ENCODE measurements at regions not wholly inside any gene's neighbourhood (a gene's known extent, or its start where the extent isn't known, plus 50 kb on each side); places are given as distances from the start of the nearest gene placed in this dataset.

- Histone ChIP-seq H3K4me1 (ENCODE audit: insufficient read depth, low read length) (peaks cover 8% of the 10 kb centered on the region), H3K9me3 (ENCODE audit: low read length) (no peaks in the 10 kb centered on the region), H3K36me3 (ENCODE audit: insufficient read depth, low read length) (no peaks in the 10 kb centered on the region), H3K4me3 (ENCODE audit: low read length) (no peak overlapping the region), H2AFZ (ENCODE audit: low read depth, low read length) (no peak overlapping the region), H3K27me3 (ENCODE audit: insufficient read depth, low read length) (no peaks in the 10 kb centered on the region)
Measured at GRCh38 chr2:126510960-126511359, 145.0 kb upstream of the GYPC start.

GRCh38 chr2:126512026-126512425, 143.9 kb upstream of the GYPC start:
- Histone ChIP-seq H3K4me1 (ENCODE audit: insufficient read depth, low read length) (peaks cover 5% of the 10 kb centered on the region), H3K9me3 (ENCODE audit: low read length) (no peaks in the 10 kb centered on the region), H3K27me3 (ENCODE audit: insufficient read depth, low read length) (no peaks in the 10 kb centered on the region), H2AFZ (ENCODE audit: low read depth, low read length) (no peak overlapping the region), H3K4me3 (ENCODE audit: low read length) (no peak overlapping the region), H3K36me3 (ENCODE audit: insufficient read depth, low read length) (no peaks in the 10 kb centered on the region)

GRCh38 chr2:126513033-126513432, 142.9 kb upstream of the GYPC start:
- no peak overlapping the region for H3K4me3 ChIP-seq (ENCODE audit: low read length)
- H3K9me3 ChIP-seq (ENCODE audit: low read length), result no peaks in the 10 kb centered on the region
- no peaks in the 10 kb centered on the region for H3K4me1 ChIP-seq (ENCODE audit: insufficient read depth, low read length)
- no peaks in the 10 kb centered on the region for H3K27me3 ChIP-seq (ENCODE audit: insufficient read depth, low read length)
- no peak overlapping the region for H2AFZ ChIP-seq (ENCODE audit: low read depth, low read length)
- H3K36me3 ChIP-seq (ENCODE audit: insufficient read depth, low read length), result no peaks in the 10 kb centered on the region

GRCh38 chr2:126515471-126515870, 140.5 kb upstream of the GYPC start:
- no peaks in the 10 kb centered on the region for H3K27me3 ChIP-seq (ENCODE audit: insufficient read depth, low read length)
- no peaks in the 10 kb centered on the region for H3K4me1 ChIP-seq (ENCODE audit: insufficient read depth, low read length)
- H3K36me3 ChIP-seq (ENCODE audit: insufficient read depth, low read length), result no peaks in the 10 kb centered on the region
- no peak overlapping the region for H3K4me3 ChIP-seq (ENCODE audit: low read length)
- no peak overlapping the region for H2AFZ ChIP-seq (ENCODE audit: low read depth, low read length)
- H3K9me3 ChIP-seq (ENCODE audit: low read length), result no peaks in the 10 kb centered on the region

- H3K4me1 ChIP-seq (ENCODE audit: insufficient read depth, low read length), result no peaks in the 10 kb centered on the region
- no peaks in the 10 kb centered on the region for H3K36me3 ChIP-seq (ENCODE audit: insufficient read depth, low read length)
- no peak overlapping the region for H3K4me3 ChIP-seq (ENCODE audit: low read length)
- H3K27me3 ChIP-seq (ENCODE audit: insufficient read depth, low read length), result no peaks in the 10 kb centered on the region
- no peak overlapping the region for H2AFZ ChIP-seq (ENCODE audit: low read depth, low read length)
- no peaks in the 10 kb centered on the region for H3K9me3 ChIP-seq (ENCODE audit: low read length)
Measured at GRCh38 chr2:126518196-126518595, 137.8 kb upstream of the GYPC start.

- no peaks in the 10 kb centered on the region for H3K36me3 ChIP-seq (ENCODE audit: insufficient read depth, low read length)
- no peak overlapping the region for H3K4me3 ChIP-seq (ENCODE audit: low read length)
- no peaks in the 10 kb centered on the region for H3K4me1 ChIP-seq (ENCODE audit: insufficient read depth, low read length)
- no peaks in the 10 kb centered on the region for H3K9me3 ChIP-seq (ENCODE audit: low read length)
- no peaks in the 10 kb centered on the region for H3K27me3 ChIP-seq (ENCODE audit: insufficient read depth, low read length)
- no peak overlapping the region for H2AFZ ChIP-seq (ENCODE audit: low read depth, low read length)
Measured at GRCh38 chr2:126527836-126528490, 128.0 kb upstream of the GYPC start.

- no peak overlapping the region for H3K4me3 ChIP-seq (ENCODE audit: low read length)
- H2AFZ ChIP-seq (ENCODE audit: low read depth, low read length), result no peak overlapping the region
- H3K27me3 ChIP-seq (ENCODE audit: insufficient read depth, low read length), result no peaks in the 10 kb centered on the region
- no peaks in the 10 kb centered on the region for H3K36me3 ChIP-seq (ENCODE audit: insufficient read depth, low read length)
- H3K4me1 ChIP-seq (ENCODE audit: insufficient read depth, low read length), result no peaks in the 10 kb centered on the region
- no peaks in the 10 kb centered on the region for H3K9me3 ChIP-seq (ENCODE audit: low read length)
Measured at GRCh38 chr2:126531029-126531428, 124.9 kb upstream of the GYPC start.

GRCh38 chr2:126534478-126534877, 121.5 kb upstream of the GYPC start:
- no peak overlapping the region for H2AFZ ChIP-seq (ENCODE audit: low read depth, low read length)
- H3K36me3 ChIP-seq (ENCODE audit: insufficient read depth, low read length), result no peaks in the 10 kb centered on the region
- H3K27me3 ChIP-seq (ENCODE audit: insufficient read depth, low read length), result no peaks in the 10 kb centered on the region
- H3K4me3 ChIP-seq (ENCODE audit: low read length), result no peak overlapping the region
- no peaks in the 10 kb centered on the region for H3K4me1 ChIP-seq (ENCODE audit: insufficient read depth, low read length)
- no peaks in the 10 kb centered on the region for H3K9me3 ChIP-seq (ENCODE audit: low read length)

- Histone ChIP-seq H3K4me1 (ENCODE audit: insufficient read depth, low read length) (no peaks in the 10 kb centered on the region), H2AFZ (ENCODE audit: low read depth, low read length) (no peak overlapping the region), H3K9me3 (ENCODE audit: low read length) (no peaks in the 10 kb centered on the region), H3K4me3 (ENCODE audit: low read length) (no peak overlapping the region), H3K36me3 (ENCODE audit: insufficient read depth, low read length) (no peaks in the 10 kb centered on the region), H3K27me3 (ENCODE audit: insufficient read depth, low read length) (no peaks in the 10 kb centered on the region)
Measured at GRCh38 chr2:126535408-126535807, 120.5 kb upstream of the GYPC start.

GRCh38 chr2:126536605-126537200, 119.3 kb upstream of the GYPC start:
- Histone ChIP-seq H3K4me1 (ENCODE audit: insufficient read depth, low read length) (no peaks in the 10 kb centered on the region), H3K9me3 (ENCODE audit: low read length) (no peaks in the 10 kb centered on the region), H2AFZ (ENCODE audit: low read depth, low read length) (no peak overlapping the region), H3K36me3 (ENCODE audit: insufficient read depth, low read length) (no peaks in the 10 kb centered on the region), H3K27me3 (ENCODE audit: insufficient read depth, low read length) (no peaks in the 10 kb centered on the region), H3K4me3 (ENCODE audit: low read length) (no peak overlapping the region)

- no peaks in the 10 kb centered on the region for H3K27me3 ChIP-seq (ENCODE audit: insufficient read depth, low read length)
- no peaks in the 10 kb centered on the region for H3K9me3 ChIP-seq (ENCODE audit: low read length)
- H3K4me1 ChIP-seq (ENCODE audit: insufficient read depth, low read length), result no peaks in the 10 kb centered on the region
- no peak overlapping the region for H2AFZ ChIP-seq (ENCODE audit: low read depth, low read length)
- H3K36me3 ChIP-seq (ENCODE audit: insufficient read depth, low read length), result no peaks in the 10 kb centered on the region
- H3K4me3 ChIP-seq (ENCODE audit: low read length), result no peak overlapping the region
Measured at GRCh38 chr2:126539101-126539500, 116.9 kb upstream of the GYPC start.

- no peaks in the 10 kb centered on the region for H3K4me1 ChIP-seq (ENCODE audit: insufficient read depth, low read length)
- no peaks in the 10 kb centered on the region for H3K9me3 ChIP-seq (ENCODE audit: low read length)
- no peaks in the 10 kb centered on the region for H3K36me3 ChIP-seq (ENCODE audit: insufficient read depth, low read length)
- H3K4me3 ChIP-seq (ENCODE audit: low read length), result no peak overlapping the region
- H2AFZ ChIP-seq (ENCODE audit: low read depth, low read length), result no peak overlapping the region
- no peaks in the 10 kb centered on the region for H3K27me3 ChIP-seq (ENCODE audit: insufficient read depth, low read length)
Measured at GRCh38 chr2:126542247-126542646, 113.7 kb upstream of the GYPC start.

- H3K4me1 ChIP-seq (ENCODE audit: insufficient read depth, low read length), result no peaks in the 10 kb centered on the region
- no peaks in the 10 kb centered on the region for H3K27me3 ChIP-seq (ENCODE audit: insufficient read depth, low read length)
Measured at GRCh38 chr2:126543081-126543480, 112.9 kb upstream of the GYPC start.

GRCh38 chr2:126558029-126558428, 97.9 kb upstream of the GYPC start:
- no peak overlapping the region for H3K4me3 ChIP-seq (ENCODE audit: low read length)
- H3K4me1 ChIP-seq (ENCODE audit: insufficient read depth, low read length), result no peaks in the 10 kb centered on the region
- H3K36me3 ChIP-seq (ENCODE audit: insufficient read depth, low read length), result no peaks in the 10 kb centered on the region
- H3K9me3 ChIP-seq (ENCODE audit: low read length), result no peaks in the 10 kb centered on the region
- no peak overlapping the region for H2AFZ ChIP-seq (ENCODE audit: low read depth, low read length)
- H3K27me3 ChIP-seq (ENCODE audit: insufficient read depth, low read length), result no peaks in the 10 kb centered on the region

More at GRCh38 chr2:126543081-126543480, 112.9 kb upstream of the GYPC start:
- no peaks in the 10 kb centered on the region for H3K9me3 ChIP-seq (ENCODE audit: low read length)
- H3K4me3 ChIP-seq (ENCODE audit: low read length), result no peak overlapping the region
- no peaks in the 10 kb centered on the region for H3K36me3 ChIP-seq (ENCODE audit: insufficient read depth, low read length)
- no peak overlapping the region for H2AFZ ChIP-seq (ENCODE audit: low read depth, low read length)

Measured in neuron (in vitro differentiated cells).